GM23338 (cell line): ENCODE measurements at regions not wholly inside any gene's neighbourhood (a gene's known extent, or its start where the extent isn't known, plus 50 kb on each side); places are given as distances from the start of the nearest gene placed in this dataset.

Experiments
- CREB1 ChIP-seq: fragments of 250-450 bp; sonication (Bioruptor Pico); IDR thresholded peaks from 2 replicates; pipeline ENCODE4 v1.5.0; 2020; ENCODE audit warnings: low read depth, mild to moderate bottlenecking, moderate library complexity
- CTCF ChIP-seq, 2 experiments: fragments of 200-600 bp in 1 of 2; sonication (generic) in 1 of 2; conservative IDR thresholded peaks; 2 replicates each; pipeline versions ENCODE4 v1.5.1 to v1.6.1; 2016 to 2017; ENCODE audit warnings: antibody characterized with exemption in 2 of 2, low read depth in 2 of 2, mild to moderate bottlenecking in 2 of 2, moderate library complexity in 1 of 2
- ETS1 ChIP-seq: IDR thresholded peaks from 2 replicates; pipeline ENCODE4 v1.6.1; 2016; ENCODE audit warnings: antibody characterized with exemption
- EZH2 ChIP-seq: fragments of 200-600 bp; sonication (generic); IDR thresholded peaks from one replicate; pipeline ENCODE4 v1.8.0; 2017; ENCODE audit warnings: antibody characterized with exemption, mild to moderate bottlenecking, low read depth; ENCODE audit not compliant: unreplicated experiment
- EZH2phosphoT487 ChIP-seq: fragments of 200-600 bp; sonication (generic); IDR thresholded peaks from one replicate; pipeline ENCODE4 v1.8.1; 2018; ENCODE audit warnings: antibody characterized with exemption; ENCODE audit not compliant: unreplicated experiment
- JUNB ChIP-seq: IDR thresholded peaks from one replicate; pipeline ENCODE4 v1.6.1; 2016; ENCODE audit warnings: antibody characterized with exemption; ENCODE audit not compliant: unreplicated experiment
- NANOG ChIP-seq: IDR thresholded peaks from 2 replicates; pipeline ENCODE4 v1.6.1; 2016; ENCODE audit warnings: antibody characterized with exemption, borderline replicate concordance
- POLR2AphosphoS5 ChIP-seq: IDR thresholded peaks from 2 replicates; pipeline ENCODE4 v1.6.1; 2016; ENCODE audit warnings: antibody characterized with exemption, low read depth
- REST ChIP-seq: IDR thresholded peaks from one replicate; pipeline ENCODE4 v1.6.1; 2018; ENCODE audit warnings: antibody characterized with exemption; ENCODE audit not compliant: unreplicated experiment
- STAT1 ChIP-seq: IDR thresholded peaks from one replicate; pipeline ENCODE4 v1.6.1; 2016; ENCODE audit warnings: antibody characterized with exemption; ENCODE audit not compliant: unreplicated experiment
- ZNF114 ChIP-seq: fragments of 250-450 bp; sonication (Bioruptor Pico); IDR thresholded peaks from 2 replicates; pipeline ENCODE4 v1.5.0; 2020; ENCODE audit warnings: mild to moderate bottlenecking, moderate library complexity
- ZNF331 ChIP-seq: fragments of 250-450 bp; sonication (Bioruptor Pico); IDR thresholded peaks from 2 replicates; pipeline ENCODE4 v1.5.0; 2020; ENCODE audit warnings: low read depth, mild to moderate bottlenecking, moderate library complexity

GRCh38 chr13:31663880-31664585 is 75.3 kb upstream of the RXFP2 start (continued):
- TF ChIP-seq REST, result no peak
- TF ChIP-seq POLR2AphosphoS5, result no peak
- no peak for TF ChIP-seq CTCF (conservative IDR thresholded peaks at IDR 0.05; ENCODE audit: low read depth in 2 of 2)
- TF ChIP-seq ZNF114 (CRISPR knock-in tag), result 0 out of 2 replicates have a peak, but pooled peaks have one; percentile 45
- peak; percentile 90 for TF ChIP-seq NANOG
- TF ChIP-seq ETS1, result no peak
- no peak for TF ChIP-seq CREB1 (CRISPR knock-in tag)
- TF ChIP-seq STAT1, result no peak
- TF ChIP-seq JUNB, result no peak
- no peak for TF ChIP-seq EZH2phosphoT487
- no peak for TF ChIP-seq EZH2
- no peak for TF ChIP-seq ZNF331 (CRISPR knock-in tag)
